Caco-2 (cell line): ENCODE measurements at regions not wholly inside any gene's neighbourhood (a gene's known extent, or its start where the extent isn't known, plus 50 kb on each side); places are given as distances from the start of the nearest gene placed in this dataset.

ENCODE experiments used
- BruUV-seq: library from RNA; stranded (reverse); fragments of 400-500 nt; replicated peaks from 2 replicates; lab custom pipeline; 2021; lab: Mats Ljungman, UMichigan
- CTCF ChIA-PET: fragments of 300-600 bp; sonication (Branson Sonifier 250); formaldehyde crosslinking; loops from one replicate; lab custom pipeline; 2022; ENCODE audit warnings: antibody characterized with exemption; lab: Charles Lee
- POLR2A ChIA-PET: fragments of 300-600 bp; sonication (Branson Sonifier 250); formaldehyde crosslinking; loops from one replicate; lab custom pipeline; 2022; ENCODE audit warnings: antibody characterized with exemption; lab: Charles Lee
- DNase-seq, 2 experiments: peaks; one replicate each; pipeline versions ENCODE4 v3.0.0 to v3.0.0-alpha.2; 2020 to 2022
- H3K27me3 ChIP-seq: replicated peaks from 2 replicates; pipeline ENCODE4 v1.6.0; 2011; ENCODE audit warnings: low read length; ENCODE audit not compliant: control insufficient read depth, insufficient read depth
- H3K36me3 ChIP-seq: 2 replicates; pipeline ENCODE4 v1.5.1; 2011; ENCODE audit warnings: low read length; ENCODE audit not compliant: control insufficient read depth, insufficient read depth
- H3K4me1 ChIP-seq: fragments of 250-450 bp; sonication (Bioruptor Pico); 2 replicates; pipeline ENCODE4 v1.5.1; 2020; ENCODE audit warnings: mild to moderate bottlenecking
- H3K4me3 ChIP-seq: 2 replicates; pipeline ENCODE4 v1.5.1; 2011; ENCODE audit warnings: low read depth, mild to moderate bottlenecking, control low read depth, low read length
- H3K9me3 ChIP-seq: fragments of 250-450 bp; sonication (Bioruptor Pico); 2 replicates; pipeline ENCODE4 v1.5.1; 2020; ENCODE audit warnings: mild to moderate bottlenecking, moderate library complexity
- H3K27ac Mint-ChIP-seq: one replicate; pipeline ENCODE4 v1.8.0; 2022; ENCODE audit warnings: mixed read lengths; ENCODE audit not compliant: unreplicated experiment
- H3K27me3 Mint-ChIP-seq: one replicate; pipeline ENCODE4 v1.8.0; 2022; ENCODE audit warnings: mixed read lengths; ENCODE audit not compliant: insufficient read depth, unreplicated experiment
- H3K36me3 Mint-ChIP-seq: one replicate; pipeline ENCODE4 v1.8.0; 2022; ENCODE audit warnings: mild to moderate bottlenecking, mixed read lengths; ENCODE audit not compliant: insufficient read depth, unreplicated experiment
- H3K4me1 Mint-ChIP-seq: one replicate; pipeline ENCODE4 v1.8.0; 2022; ENCODE audit warnings: low read depth, mixed read lengths; ENCODE audit not compliant: unreplicated experiment
- H3K4me3 Mint-ChIP-seq: one replicate; pipeline ENCODE4 v1.8.0; 2022; ENCODE audit warnings: mild to moderate bottlenecking, moderate library complexity, mixed read lengths; ENCODE audit not compliant: unreplicated experiment
- H3K9me3 Mint-ChIP-seq: one replicate; pipeline ENCODE4 v1.8.0; 2022; ENCODE audit warnings: mixed read lengths; ENCODE audit not compliant: unreplicated experiment
- CTCF ChIP-seq, 2 experiments: fragments of 200-600 bp in 1 of 2; IDR thresholded peaks; 1 replicate in 1 of 2; 2 replicates in 1 of 2; pipeline versions ENCODE4 v1.5.1 to v1.8.0; 2011 to 2022; ENCODE audit warnings: antibody characterized with exemption in 1 of 2, control low read depth in 1 of 2, inconsistent platforms in 1 of 2, low read depth in 1 of 2, low read length in 1 of 2, mild to moderate bottlenecking in 1 of 2, moderate library complexity in 1 of 2; ENCODE audit not compliant: insufficient read depth in 1 of 2, severe bottlenecking in 1 of 2, unreplicated experiment in 1 of 2
- intact Hi-C: fragments of 100-400 bp; cut with micrococcal nuclease; formaldehyde crosslinking; loops from one replicate; pipeline ENCODE4 v1.10.0; 2022; ENCODE audit not compliant: unreplicated experiment

GRCh38 chr4:176540814-176541213, 221.0 kb downstream of the SPCS3 start:
- Mint-ChIP-seq H3K36me3 (no peaks in the 10 kb centered on the region), H3K4me1 (no peaks in the 10 kb centered on the region), H3K9me3 (no peaks in the 10 kb centered on the region), H3K27me3 (peaks cover 9% of the 10 kb centered on the region), H3K4me3 (no peak overlapping the region), H3K27ac (no peak overlapping the region)
- Histone ChIP-seq H3K27me3 (no peaks in the 10 kb centered on the region), H3K4me1 (no peaks in the 10 kb centered on the region), H3K4me3 (no peak overlapping the region), H3K36me3 (no peaks in the 10 kb centered on the region), H3K9me3 (no peaks in the 10 kb centered on the region)
- ChIA-PET CTCF (no interaction called here), POLR2A (no interaction called here)
- no peak for TF ChIP-seq CTCF (IDR thresholded peaks at IDR 0.05; ENCODE audit: insufficient read depth in 1 of 2, low read depth in 1 of 2, low read length in 1 of 2, severe bottlenecking in 1 of 2, unreplicated experiment in 1 of 2)
- no TSS peak for BruUV-seq
- intact Hi-C loops = no loop called here
- DNase-seq = no peak

GRCh38 chr4:176545872-176546271, 226.1 kb downstream of the SPCS3 start:
- H3K4me3 Mint-ChIP-seq = no peak overlapping the region
- intact Hi-C loops = no loop called here
- H3K9me3 ChIP-seq = no peaks in the 10 kb centered on the region
- no peak overlapping the region for H3K4me3 ChIP-seq
- POLR2A ChIA-PET = no interaction called here
- no peaks in the 10 kb centered on the region for H3K9me3 Mint-ChIP-seq
- TF ChIP-seq CTCF (IDR thresholded peaks at IDR 0.05; ENCODE audit: insufficient read depth in 1 of 2, low read depth in 1 of 2, low read length in 1 of 2, severe bottlenecking in 1 of 2, unreplicated experiment in 1 of 2) = no peak
- no peaks in the 10 kb centered on the region for H3K27me3 ChIP-seq
- peaks cover 18% of the 10 kb centered on the region for H3K27me3 Mint-ChIP-seq
- CTCF ChIA-PET = no interaction called here
- no peaks in the 10 kb centered on the region for H3K4me1 Mint-ChIP-seq
- no peak overlapping the region for H3K27ac Mint-ChIP-seq
- DNase-seq = no peak
- no peaks in the 10 kb centered on the region for H3K4me1 ChIP-seq
- no TSS peak for BruUV-seq
- H3K36me3 ChIP-seq = no peaks in the 10 kb centered on the region
- H3K36me3 Mint-ChIP-seq = no peaks in the 10 kb centered on the region

- BruUV-seq = no TSS peak
- ChIA-PET POLR2A (no interaction called here), CTCF (no interaction called here)
- Mint-ChIP-seq H3K4me1 (no peaks in the 10 kb centered on the region), H3K4me3 (no peak overlapping the region), H3K9me3 (no peaks in the 10 kb centered on the region), H3K36me3 (no peaks in the 10 kb centered on the region), H3K27ac (no peak overlapping the region), H3K27me3 (peaks cover 13% of the 10 kb centered on the region)
- DNase-seq = no peak
- no peaks in the 10 kb centered on the region for H3K4me1 ChIP-seq
- no peaks in the 10 kb centered on the region for H3K36me3 ChIP-seq
- no peaks in the 10 kb centered on the region; the same call in 1 of the 2 replicates for H3K9me3 ChIP-seq
- no peaks in the 10 kb centered on the region for H3K27me3 ChIP-seq
- no peak overlapping the region for H3K4me3 ChIP-seq
- intact Hi-C loops = no loop called here
- no peak for TF ChIP-seq CTCF (IDR thresholded peaks at IDR 0.05; ENCODE audit: insufficient read depth in 1 of 2, low read depth in 1 of 2, low read length in 1 of 2, severe bottlenecking in 1 of 2, unreplicated experiment in 1 of 2)
These were observed 227.2 kb downstream of the SPCS3 start for GRCh38 chr4:176546975-176547374.
